ENCODE measurements at regions not wholly inside any gene's neighbourhood (a gene's known extent, or its start where the extent isn't known, plus 50 kb on each side); places are given as distances from the start of the nearest gene placed in this dataset.

DNA sequence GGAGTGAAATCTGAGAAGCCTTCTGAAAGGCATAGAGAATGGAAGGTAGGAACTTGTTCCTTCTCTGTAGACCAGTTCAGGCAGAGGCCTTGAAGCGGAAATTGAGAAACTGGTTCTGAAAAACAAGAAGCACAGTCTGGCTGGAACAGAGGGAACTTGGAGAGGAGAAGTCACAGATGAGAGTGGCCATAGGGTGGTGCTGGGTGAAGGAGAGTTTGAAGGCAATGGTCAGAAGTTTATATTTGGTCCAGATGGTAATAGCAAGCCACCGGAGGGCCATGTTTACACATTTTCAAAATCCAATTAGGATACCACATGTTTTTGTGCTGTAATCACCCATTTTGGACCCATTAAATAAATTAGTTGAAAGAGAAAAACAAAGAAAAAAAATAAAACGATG, 692.5 kb downstream of the INHBA start:
- Histone ChIP-seq H3K27me3 (no peaks in the 10 kb centered on the region), H3K36me3 (no peaks in the 10 kb centered on the region), H3K4me1 (ENCODE audit: insufficient read depth) (peaks cover 1% of the 10 kb centered on the region), H3K27ac (no peak overlapping the region), H3K9me3 (no peaks in the 10 kb centered on the region), H3K4me3 (no peak overlapping the region)
- TF ChIP-seq EP300 (IDR thresholded peaks at IDR 0.05) (no peak), POLR2A (IDR thresholded peaks at IDR 0.05) (no peak)
- TF ChIP-seq, protein P1, sequence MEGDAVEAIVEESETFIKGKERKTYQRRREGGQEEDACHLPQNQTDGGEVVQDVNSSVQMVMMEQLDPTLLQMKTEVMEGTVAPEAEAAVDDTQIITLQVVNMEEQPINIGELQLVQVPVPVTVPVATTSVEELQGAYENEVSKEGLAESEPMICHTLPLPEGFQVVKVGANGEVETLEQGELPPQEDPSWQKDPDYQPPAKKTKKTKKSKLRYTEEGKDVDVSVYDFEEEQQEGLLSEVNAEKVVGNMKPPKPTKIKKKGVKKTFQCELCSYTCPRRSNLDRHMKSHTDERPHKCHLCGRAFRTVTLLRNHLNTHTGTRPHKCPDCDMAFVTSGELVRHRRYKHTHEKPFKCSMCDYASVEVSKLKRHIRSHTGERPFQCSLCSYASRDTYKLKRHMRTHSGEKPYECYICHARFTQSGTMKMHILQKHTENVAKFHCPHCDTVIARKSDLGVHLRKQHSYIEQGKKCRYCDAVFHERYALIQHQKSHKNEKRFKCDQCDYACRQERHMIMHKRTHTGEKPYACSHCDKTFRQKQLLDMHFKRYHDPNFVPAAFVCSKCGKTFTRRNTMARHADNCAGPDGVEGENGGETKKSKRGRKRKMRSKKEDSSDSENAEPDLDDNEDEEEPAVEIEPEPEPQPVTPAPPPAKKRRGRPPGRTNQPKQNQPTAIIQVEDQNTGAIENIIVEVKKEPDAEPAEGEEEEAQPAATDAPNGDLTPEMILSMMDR (IDR thresholded peaks at IDR 0.05) = no peak
- 75 to 84% (median 76%) methylated on average over 3 of the region's 3 CpGs for WGBS, 3 donors
- DNase-seq = no peak
- intact Hi-C loops (cut with DNase I) = no loop called here

DNA sequence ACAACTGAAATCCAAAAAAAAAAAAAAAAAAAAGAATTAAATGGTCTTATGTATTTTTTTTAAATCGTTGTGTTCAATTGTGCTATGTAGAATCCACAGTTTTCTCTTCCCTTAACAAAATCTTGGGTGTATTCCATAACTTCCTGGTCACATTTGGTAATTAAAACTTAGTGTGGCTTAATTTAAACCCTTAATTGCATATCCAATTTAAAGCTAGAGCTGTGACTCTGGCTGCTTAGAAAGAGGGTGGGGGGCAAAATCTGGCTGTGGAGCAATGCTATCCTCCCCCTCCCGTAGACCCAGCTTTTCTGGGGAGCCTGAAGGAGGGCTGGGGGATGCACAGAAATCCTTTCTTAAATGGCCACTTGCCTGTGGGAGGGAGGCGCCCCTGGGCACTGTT, 695.1 kb downstream of the INHBA start:
- no peak overlapping the region for H3K27ac ChIP-seq
- intact Hi-C loops (cut with DNase I) = no loop called here
- no peak overlapping the region for H3K4me3 ChIP-seq
- H3K27me3 ChIP-seq = no peaks in the 10 kb centered on the region
- H3K9me3 ChIP-seq = no peaks in the 10 kb centered on the region
- no peaks in the 10 kb centered on the region for H3K36me3 ChIP-seq
- H3K4me1 ChIP-seq (ENCODE audit: insufficient read depth) = peaks cover 4% of the 10 kb centered on the region
- no peak for DNase-seq
- 90 to 93% (median 91%) methylated on average over 3 of the region's 3 CpGs for WGBS, 3 donors
- TF ChIP-seq POLR2A (IDR thresholded peaks at IDR 0.05) = no peak
- TF ChIP-seq EP300 (IDR thresholded peaks at IDR 0.05) = no peak
- TF ChIP-seq, protein P1 (IDR thresholded peaks at IDR 0.05) = no peak

DNA sequence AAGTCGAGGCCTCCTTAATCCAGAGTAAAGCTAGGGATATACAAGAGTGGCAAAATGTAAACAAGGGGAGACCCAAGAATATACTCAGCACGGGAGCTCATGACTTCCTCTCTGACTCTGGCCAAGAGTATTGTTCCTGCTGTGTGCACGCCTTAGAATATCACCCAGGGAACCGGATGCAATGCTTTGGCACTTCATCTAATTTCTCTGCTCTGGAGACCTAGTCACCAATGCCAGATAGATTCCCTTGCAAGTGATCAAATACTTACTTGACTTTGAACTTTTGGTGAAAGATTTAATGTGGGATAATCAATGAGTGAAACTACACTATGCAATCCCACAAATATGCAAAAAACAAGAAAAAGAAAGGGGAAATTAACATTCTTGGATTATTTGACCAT, 695.5 kb downstream of the INHBA start:
- Histone ChIP-seq H3K4me1 (ENCODE audit: insufficient read depth) (peaks cover 4% of the 10 kb centered on the region), H3K27me3 (no peaks in the 10 kb centered on the region), H3K36me3 (no peaks in the 10 kb centered on the region), H3K9me3 (no peaks in the 10 kb centered on the region), H3K27ac (no peak overlapping the region), H3K4me3 (no peak overlapping the region)
- 77 to 83% (median 82%) methylated on average over 4 of the region's 4 CpGs for WGBS, 3 donors
- no peak for TF ChIP-seq POLR2A (IDR thresholded peaks at IDR 0.05)
- TF ChIP-seq EP300 (IDR thresholded peaks at IDR 0.05) = no peak
- TF ChIP-seq, protein P1 (IDR thresholded peaks at IDR 0.05) = no peak
- intact Hi-C loops (cut with DNase I) = no loop called here
- DNase-seq = no peak

DNA sequence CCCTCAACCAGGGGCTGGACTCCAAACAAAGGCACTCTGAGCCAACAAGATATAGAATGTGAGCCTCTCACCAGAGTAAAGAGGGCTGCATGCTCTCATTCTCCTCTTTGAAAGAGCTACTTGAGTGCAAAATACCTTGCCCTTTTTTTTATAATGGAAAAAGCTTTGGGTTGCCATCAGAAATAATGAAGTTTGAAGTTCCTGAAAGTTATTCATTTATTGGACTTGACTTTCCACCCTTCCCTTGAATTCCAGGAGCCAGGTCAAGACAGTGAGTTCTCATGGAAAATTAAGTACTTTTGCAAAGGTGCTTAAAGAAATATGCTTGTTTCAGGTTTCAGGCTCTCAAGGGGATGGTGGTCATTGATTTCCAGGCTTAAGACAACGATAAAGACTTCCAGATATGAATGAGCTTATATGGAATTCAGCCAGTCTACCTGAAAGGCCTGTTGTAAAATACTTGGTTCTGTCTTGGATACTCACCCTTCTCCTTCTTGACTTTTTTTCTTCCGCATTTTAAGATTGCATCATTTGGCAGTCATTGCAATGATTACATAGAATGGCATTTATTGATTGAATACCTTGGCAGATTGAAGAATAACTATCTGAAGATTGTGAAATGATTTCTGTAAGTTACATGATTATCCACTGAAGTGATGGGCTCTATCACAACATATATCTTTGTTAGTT, 696.4 kb downstream of the INHBA start:
- DNase-seq = no peak
- no peaks in the 10 kb centered on the region for H3K9me3 ChIP-seq
- TF ChIP-seq EP300 (IDR thresholded peaks at IDR 0.05) = no peak
- no peak for TF ChIP-seq POLR2A (IDR thresholded peaks at IDR 0.05)
- TF ChIP-seq, protein P1 (IDR thresholded peaks at IDR 0.05) = no peak
- no peak overlapping the region for H3K4me3 ChIP-seq
- no peaks in the 10 kb centered on the region for H3K36me3 ChIP-seq
- WGBS, 3 donors = 87 to 93% (median 88%) methylated on average over 2 of the region's 2 CpGs
- H3K27ac ChIP-seq = no peak overlapping the region
- no peaks in the 10 kb centered on the region for H3K27me3 ChIP-seq
- peaks cover 4% of the 10 kb centered on the region for H3K4me1 ChIP-seq (ENCODE audit: insufficient read depth)
- intact Hi-C loops (cut with DNase I) = no loop called here
